ENCODE measurements at regions not wholly inside any gene's neighbourhood (a gene's known extent, or its start where the extent isn't known, plus 50 kb on each side); places are given as distances from the start of the nearest gene placed in this dataset.
A peak's percentile ranks its signal among the peaks of the same experiment; 100 is the strongest.

DNA sequence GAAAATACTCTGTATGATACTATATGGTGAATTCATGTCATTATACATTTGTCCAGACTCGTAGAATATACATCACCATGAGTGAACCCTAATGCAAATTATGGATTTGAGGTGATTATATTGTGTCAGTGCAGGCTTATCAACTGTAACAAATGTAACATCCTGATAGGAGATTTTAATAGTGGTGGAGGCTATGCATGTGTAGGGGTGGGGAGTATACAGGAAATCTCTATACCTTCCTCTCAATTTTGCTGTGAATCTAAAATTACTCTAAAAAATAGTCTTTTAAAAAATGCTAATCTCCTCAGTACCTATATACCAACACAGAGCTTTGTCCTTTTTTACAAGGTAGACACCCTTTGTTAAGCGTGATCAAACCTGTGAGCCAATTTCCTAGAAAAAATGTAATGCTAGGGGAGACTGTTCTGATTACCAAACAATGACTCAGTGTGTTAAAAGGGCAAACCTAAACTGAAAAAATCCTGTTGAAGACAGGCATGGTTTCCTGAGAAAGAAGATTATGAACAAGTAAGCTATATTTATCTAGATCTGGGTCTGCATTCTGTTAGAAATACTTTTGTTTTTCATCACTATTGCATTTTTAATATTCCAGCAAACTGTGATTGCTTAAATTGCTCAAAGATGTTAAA is 170.9 kb downstream of the DUSP6 start:
- DNase-seq = no peak

DNA sequence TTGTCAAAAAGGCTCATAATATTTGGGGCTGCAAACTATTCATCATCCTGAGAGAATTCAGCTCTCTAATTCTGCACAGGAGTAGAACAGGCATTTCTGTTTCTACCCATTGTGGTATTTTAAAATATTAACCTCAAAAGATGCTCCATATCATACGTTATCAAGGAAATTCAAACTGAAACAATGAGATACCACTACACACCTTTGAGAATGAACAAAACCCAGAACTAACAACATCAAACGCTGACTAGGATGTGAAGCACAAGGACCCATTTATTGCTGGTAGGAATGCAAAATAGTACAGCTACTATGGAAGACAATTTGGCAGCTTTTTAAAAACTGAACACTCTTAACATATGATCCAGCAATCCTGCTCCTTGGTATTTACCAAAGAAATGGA is 171.8 kb downstream of the DUSP6 start:
- DNase-seq = no peak

DNA sequence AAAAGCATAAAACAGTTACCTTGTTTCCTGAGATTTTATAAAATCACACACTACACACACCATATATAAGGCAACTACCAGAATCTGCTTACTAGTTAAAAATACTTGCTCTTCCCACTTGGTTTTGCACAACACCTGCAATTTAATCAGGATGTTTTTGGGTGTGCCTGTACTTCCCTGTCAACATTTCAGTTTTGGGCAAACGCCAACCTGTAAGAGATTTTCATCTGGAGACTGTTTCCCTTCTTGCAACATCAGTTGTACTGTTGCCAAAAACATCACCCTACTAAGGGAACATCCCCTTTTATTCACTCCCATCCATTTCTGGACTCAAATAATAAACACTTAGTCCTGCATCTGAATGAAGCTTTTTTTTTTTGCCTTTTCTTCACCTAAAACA is 172.3 kb downstream of the DUSP6 start:
- DNase-seq = no peak

DNA sequence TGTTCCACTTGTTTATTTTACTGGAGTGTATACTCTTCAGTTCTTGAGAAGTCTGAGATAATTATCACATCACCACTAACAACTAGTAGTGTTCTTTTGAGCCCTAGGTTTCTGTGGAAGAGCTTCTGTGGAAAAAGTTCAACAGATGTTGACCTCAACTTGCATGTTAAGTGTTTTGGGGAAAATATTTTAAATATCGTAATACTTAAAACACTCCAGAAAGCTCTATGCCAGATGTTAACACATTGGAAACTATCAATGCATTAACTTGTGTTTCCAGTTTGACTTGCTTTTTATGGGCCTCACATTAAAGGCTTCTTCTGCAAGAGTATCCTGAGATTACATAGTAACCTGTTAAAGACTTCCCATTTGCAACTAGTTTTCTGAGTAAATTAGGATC is 173.1 kb downstream of the DUSP6 start:
- no peak for DNase-seq

DNA sequence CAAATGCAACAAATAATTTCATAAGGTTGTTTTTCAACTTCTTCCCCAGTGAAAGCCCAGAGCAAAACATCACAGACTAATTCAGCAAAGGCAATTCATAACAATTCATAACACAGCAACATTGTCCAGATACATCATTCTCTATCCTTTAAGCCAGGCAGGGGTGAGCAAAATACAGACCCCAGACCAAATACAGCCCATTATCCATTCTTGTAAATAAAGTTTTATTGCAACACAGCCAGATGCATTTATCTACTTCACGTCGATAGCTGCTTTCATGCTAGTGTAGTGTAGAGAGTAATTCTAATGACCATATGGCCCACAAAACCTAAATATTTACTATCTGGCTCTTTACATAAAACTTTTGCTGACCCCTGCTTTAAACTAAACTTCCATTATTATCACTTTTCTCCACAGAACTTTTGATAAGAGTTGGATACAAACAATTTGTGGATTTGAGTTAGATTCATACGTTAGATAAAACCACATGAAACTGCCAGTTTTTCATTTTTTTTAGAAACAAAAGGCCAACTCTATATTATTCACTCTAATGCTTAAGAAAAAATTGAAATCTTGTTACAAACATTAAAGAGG is 174.4 kb downstream of the DUSP6 start:
- no peak for DNase-seq

DNA sequence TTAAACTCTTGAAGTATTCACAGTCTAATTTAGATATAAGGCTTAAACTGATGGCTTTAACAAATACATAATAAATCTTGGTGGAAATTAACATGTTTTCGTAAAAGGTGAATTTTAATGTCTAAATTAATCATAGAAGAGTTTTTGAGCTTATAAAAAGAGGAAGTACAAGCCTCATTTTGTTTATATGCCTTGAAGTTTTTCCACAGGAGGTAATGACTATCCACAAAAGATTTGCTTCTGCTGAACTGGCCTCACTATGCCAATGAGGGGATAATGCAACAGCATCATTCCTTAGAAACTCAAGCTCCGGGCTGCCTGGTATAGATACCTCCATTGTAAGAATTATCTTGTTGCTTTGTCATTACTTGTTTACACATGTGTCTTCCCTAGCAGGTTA is 175.6 kb downstream of the DUSP6 start:
- DNase-seq = no peak

DNA sequence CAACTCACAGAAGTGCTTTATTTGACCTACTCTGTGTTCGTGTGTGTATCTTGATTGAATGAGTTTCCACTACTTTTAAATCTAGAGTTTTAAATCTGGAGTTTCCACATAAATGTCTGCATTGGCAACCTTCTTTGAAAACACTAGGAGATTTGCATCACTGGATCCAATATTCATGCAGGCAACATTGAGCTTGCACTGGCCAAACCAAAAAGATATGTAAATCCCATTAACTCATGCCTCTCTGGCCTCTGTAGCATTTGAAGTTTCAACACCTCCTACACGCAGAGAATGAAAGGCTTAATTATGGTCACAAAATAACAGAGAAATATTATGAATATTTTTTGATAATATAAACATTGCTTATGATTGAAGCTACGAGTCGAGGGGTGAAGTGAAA is 178.6 kb downstream of the DUSP6 start:
- no peak for DNase-seq

DNA sequence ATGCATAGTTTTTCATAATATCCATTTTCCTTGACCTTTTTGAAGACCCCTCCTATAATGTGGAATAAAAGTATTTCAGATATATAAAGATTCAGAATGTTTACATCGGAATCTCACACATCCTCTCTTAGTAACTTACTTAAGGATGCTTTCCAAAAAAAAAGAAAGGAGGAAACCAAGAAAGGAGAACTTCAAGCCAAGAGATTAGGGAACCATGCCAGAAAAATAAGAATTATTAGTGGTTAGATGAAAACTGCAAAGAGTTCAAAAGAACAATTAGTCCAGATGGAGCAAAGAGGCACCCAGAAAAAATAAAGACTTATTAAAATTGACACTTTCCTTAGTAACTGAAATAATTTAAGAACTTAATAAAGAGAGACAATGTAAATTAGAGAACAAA is 179.2 kb downstream of the DUSP6 start:
- no peak for DNase-seq

DNA sequence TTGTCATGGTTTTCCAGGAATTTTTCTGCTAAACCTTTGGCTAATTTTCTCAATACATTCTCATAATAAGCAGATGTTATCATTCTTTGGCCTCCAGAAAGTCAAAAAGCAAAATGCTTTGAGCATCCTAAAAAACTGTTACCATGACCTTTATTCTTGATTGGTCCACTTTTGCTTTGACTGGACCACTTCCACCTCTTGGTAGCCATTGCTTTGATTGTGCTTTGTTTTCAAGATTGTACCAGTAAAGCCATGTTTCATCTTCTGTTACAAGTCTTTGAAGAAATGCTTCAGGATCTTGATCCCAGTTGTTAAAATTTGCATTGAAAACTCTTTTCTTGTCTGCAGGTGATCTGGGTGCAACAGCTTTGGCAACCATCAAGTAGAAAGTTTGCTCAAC is 180.1 kb downstream of the DUSP6 start:
- no peak for DNase-seq

DNA sequence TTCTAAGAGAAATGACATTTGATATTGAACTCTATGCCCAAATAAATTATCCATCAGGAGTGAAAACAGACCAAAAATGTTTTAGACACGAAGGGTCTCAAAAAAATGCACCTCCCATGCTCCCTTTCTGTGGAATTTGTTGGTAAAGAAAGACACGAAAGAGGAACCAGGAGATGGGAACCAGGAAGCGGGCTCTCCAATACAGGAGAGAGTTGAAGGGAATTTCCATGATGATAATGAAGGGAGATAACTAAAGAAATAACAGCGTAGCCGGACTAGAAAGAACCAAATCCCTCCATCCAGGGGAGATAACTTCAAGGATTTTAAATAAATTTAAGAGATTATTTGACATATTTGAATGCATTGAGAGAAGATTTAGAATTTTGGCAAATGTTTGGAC is 183.0 kb downstream of the DUSP6 start:
- DNase-seq = no peak

DNA sequence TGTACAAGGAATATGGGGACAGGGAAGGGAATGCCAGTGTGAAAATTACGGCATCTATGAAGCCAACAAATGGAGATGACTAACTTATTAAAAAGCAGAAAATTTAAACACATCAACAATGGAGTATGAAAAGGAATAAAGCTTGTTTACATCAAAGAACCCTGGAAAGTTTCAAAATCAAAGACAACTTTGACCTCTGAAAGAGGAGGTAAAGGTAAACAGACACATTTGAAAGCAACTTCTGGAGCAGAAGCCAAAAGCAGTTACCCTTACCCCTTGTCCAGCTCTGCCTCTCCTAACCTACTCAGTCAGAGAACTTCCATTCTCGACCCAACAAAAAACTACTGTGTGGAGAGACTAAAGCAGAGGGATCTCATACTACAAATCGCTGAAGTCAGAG is 184.3 kb downstream of the DUSP6 start:
- DNase-seq = no peak

DNA sequence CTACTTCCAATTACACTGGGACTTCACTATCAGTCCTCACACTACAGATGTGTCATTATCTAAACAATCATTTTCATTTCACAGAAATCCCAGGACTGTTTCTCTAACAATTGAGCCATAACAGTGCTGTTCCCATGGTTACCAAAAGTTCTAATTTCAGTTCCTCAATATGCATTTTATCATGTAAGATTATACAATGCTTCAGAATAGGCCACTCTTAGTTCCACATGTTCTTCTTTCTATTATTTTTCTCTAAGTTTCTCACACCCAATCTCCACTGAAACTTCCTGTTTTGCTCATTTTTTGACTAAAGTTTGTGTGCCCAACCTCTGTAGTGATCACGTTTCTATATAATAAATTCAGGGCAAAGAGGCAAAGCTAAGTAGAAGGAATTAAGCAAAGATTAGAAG is 185.8 kb downstream of the DUSP6 start:
- no peak for DNase-seq

DNA sequence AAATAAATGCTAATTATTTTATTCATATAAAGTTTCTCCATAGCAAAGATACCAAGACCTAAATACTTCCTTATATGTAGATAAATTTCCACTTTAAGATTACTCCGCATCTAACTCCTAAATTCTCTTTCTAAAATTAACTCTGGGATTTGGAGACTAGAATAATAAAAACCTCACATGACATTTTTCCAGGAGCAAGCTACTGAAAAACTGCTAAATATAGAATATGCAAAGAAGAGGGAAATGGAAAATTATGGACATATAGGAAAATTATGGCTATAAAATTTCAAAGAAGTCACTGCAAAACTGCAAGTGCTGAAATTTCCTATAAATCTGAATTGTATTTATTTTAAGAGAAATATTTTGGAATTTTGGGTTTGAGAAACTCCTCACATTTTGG is 186.2 kb downstream of the DUSP6 start:
- DNase-seq = no peak

DNA sequence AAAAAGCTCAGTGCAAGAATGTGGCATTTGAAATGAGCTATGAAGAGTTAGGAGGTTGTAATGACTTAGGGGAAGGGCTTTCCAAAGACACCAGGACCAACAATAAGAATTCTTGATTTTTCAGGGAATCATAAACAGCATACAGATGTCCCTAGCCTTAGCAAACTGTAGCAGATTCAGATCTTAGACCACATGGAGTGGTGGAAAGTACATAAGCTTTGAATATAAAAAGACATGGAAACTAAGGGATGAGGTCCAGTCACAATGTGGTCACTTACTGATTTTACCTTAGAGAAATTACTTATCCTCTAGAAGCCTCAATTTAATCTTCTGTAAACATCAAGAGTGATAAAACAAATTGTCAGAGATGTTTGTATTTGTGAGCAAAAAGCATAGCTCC is 186.6 kb downstream of the DUSP6 start:
- DNase-seq = no peak

DNA sequence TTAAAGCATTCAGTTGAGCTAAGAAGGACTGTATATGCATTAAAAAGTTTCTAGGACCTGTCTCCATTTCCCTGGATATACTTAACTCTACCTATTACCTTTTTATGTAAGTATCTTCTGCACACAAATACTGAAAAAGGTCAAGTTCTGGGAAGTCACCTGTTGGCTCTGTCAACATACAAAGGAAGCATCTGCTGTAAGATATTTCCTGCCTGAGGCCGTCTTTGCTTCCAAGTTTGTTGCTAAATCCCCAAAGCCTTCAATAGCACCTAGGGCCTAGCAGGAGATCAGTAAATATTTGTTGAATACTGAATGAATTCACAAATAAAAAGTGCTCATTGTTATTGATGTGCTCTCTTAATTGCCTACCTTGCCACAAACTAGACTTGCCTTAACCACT is 188.4 kb downstream of the DUSP6 start:
- no peak for DNase-seq

DNA sequence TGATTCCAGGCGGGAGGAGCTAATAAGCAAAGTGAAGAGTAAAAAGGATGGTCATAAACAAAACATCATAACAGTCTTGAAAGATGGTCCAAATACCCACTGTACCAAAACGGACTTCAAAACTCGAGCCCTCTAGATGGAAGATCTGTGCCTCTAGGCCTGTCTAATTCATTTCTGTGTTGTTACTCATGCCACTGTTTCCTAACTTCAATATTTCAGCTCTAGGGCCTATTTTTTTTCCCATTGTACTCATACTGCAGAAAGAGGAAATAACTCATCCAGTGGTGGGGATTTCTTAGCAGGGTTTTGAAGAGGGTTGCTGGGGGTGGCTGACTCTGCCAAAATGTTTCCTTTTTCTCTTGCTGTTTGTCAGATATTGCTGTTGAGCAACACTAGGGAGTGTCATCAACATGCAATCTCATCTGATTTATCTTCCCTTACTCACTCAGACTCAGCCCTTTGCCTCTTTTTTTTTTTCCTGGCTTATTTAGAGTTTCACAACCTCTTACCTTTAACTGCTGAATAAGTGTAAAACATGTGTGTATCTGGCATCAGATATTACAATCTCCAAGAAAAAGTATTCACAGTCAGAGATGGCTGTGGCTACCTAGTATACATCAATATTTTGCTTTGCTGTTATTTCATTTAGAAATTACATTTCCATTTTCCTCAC is 189.6 kb downstream of the DUSP6 start:
- DNase-seq = peak; percentile 35

DNA sequence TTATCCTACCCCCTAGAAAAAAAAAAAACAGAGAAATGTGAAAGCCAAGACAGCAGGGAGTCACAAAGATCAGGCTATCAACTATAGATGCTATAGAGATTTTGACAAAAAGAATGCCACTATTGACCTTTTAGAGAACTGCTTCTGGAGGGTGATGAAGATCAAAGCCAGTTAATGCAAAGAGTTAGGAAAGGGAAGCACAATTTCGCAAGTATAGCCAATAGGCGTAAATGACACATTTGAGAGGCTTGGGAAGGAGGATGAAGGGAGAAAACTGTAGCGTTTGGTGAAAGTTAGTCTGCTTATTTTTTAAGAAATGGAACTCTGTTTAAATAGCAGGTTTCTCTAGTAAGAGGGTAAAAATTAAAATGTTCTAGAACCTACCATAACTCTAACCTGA is 190.7 kb downstream of the DUSP6 start:
- no peak for DNase-seq

DNA sequence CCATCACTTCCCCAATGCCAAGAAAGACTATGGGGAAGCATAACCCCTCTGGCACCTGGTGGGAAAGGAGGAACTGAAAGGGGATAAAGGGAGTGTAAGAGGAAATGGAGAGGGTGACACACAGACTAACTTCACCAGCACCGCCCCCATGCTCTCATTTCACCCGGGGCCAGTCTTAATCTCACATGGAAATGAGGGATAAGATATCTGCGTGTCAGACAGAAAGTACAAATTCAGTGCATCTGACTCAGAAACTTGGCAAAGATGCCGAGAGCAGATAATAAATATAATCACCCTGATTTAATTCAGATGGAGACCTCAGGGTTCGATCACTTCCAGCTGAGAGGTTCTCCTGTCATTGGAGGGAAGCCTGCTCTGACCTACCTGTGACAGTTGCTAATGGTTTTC is 191.6 kb downstream of the DUSP6 start:
- DNase-seq = peak; percentile 41

DNA sequence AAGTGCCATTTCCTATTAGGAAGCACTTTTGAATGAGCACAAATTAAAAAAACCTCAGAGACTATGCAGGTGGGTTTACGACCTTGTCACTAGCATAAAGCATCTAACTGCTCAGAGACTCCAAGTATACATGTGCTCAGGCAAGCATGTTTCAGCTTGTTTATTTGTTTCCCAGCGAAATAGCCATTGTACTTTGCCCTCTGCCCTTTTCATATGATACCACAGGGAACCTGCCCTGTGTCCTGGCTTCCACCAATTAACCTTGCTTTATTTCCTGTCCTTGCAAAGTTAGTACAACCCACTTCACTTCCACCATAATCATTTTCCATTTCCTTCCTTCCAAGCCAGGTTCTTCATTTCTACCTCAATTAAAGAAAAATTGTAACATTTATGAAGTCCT is 194.9 kb downstream of the DUSP6 start:
- no peak for DNase-seq

DNA sequence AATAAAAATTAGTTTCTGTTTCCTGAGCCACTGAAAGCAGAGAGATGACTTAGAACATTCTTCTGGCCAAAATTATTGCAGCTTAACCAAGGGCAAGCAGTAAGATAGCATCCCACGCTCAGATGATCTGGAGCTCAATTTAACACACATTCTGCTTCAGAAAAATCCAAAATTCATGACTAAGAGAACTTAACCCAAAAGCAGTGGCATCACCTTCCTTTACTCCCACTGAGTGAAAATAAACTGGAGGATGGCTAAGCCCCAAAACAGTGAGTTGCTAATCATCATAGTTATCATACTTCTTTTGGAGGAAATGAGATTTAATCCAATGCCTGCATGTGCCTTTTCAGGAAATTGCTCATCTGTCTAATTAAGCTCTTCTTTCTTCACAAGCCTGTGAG is 195.4 kb downstream of the DUSP6 start:
- DNase-seq = no peak

DNA sequence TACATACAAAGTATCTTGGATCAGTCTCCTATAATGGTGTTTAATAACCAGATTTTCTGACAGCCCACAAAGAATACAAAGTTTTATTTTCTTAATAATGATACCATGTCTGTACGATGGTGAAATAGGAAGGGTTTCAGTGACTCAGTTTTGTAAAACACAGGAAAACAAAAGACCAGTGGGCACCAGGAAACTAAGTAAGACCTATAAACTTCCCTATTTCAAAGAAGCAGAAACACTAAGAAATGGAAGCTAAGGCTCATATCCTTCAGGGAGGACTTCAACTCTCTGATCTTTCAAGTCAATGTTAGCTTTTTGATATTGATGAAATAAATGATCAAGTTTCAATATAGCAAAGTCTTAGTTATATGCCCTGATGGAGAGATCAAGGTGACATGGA is 196.0 kb downstream of the DUSP6 start:
- no peak for DNase-seq

DNA sequence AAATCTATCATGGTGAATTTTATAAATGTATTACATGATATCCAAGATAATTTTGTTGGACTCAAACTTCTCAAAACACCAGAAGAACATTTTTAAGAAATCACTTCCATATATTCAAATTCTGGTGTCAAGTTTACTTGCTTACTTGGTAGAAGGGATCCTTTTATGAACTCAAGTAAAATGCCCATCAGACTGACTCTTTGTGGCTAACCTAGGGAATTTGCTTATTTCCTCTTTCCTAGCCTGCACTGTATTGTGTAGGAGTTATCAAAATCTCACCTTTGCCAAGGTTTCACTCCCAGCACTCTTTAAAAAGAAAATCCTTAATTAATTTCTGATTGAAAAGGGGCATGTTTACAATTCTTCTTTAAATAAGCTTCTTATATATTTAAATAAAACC is 196.5 kb downstream of the DUSP6 start:
- DNase-seq = no peak

DNA sequence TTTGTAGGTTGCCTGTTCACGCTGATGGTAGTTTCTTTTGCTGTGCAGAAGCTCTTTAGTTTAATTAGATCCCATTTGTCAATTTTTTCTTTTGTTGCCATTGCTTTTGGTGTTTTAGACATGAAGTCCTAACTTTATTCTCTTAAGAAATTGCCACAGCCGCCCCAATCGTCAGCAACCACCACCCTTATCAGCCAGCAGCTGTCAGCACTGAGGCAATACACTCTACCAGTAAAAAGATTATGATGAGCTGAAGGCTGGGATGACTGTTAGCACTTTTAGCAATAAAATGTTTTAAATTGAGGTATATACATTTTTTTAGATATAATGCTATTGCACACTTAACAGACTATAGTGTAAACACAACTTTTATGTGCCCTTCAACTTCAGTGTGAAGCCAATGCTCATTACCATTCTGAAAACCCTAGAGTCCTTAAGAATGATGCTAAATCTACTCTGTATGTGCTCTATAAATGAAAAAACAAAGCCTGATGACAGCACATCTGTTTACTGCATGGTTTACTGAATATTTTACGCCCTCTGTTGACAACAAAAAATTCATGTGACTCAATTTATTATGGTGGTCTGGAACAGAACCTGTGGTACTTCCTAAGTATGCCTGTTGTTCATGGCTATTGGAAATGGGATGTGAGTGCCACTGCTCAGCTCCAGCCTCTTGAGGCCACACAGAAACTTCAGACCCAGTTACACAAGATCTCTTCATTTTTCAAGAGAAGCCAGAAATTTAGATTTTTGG is 197.4 kb downstream of the DUSP6 start:
- no peak for DNase-seq

DNA sequence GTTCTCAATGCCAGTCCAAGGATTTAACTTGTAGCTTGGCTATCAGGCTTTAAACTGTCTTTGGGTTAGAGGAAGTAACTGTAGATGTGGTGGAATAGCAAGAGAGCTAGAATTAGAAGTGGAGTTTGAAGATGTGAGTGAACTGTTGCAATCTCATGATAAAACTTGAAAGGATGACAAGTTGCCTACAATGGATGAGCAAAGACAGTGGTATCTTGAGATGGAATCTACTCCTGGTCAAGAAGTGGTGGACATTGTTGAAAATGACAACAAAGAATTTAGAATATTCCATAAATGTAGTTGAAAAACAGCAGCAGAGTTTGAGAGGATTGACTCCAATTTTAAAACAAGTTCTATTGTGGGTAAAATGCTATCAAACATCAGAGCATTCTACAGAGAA is 199.0 kb downstream of the DUSP6 start:
- DNase-seq = no peak
